ENCODE measurements at regions not wholly inside any gene's neighbourhood (a gene's known extent, or its start where the extent isn't known, plus 50 kb on each side); places are given as distances from the start of the nearest gene placed in this dataset.

GRCh38 chrX:124274438-124275181 lies 57.9 kb upstream of the TEX13D start:
- Histone ChIP-seq H3K27ac (no peak overlapping the region), H3K9me3 (no peaks in the 10 kb centered on the region), H3K27me3 (no peaks in the 10 kb centered on the region), H3K4me1 (peaks cover 0 to 15% (median 3%) of the 10 kb centered on the region in 4 donors), H3K36me3 (no peaks in the 10 kb centered on the region), H3K4me3 (no peak overlapping the region)
- TF ChIP-seq, protein P1, sequence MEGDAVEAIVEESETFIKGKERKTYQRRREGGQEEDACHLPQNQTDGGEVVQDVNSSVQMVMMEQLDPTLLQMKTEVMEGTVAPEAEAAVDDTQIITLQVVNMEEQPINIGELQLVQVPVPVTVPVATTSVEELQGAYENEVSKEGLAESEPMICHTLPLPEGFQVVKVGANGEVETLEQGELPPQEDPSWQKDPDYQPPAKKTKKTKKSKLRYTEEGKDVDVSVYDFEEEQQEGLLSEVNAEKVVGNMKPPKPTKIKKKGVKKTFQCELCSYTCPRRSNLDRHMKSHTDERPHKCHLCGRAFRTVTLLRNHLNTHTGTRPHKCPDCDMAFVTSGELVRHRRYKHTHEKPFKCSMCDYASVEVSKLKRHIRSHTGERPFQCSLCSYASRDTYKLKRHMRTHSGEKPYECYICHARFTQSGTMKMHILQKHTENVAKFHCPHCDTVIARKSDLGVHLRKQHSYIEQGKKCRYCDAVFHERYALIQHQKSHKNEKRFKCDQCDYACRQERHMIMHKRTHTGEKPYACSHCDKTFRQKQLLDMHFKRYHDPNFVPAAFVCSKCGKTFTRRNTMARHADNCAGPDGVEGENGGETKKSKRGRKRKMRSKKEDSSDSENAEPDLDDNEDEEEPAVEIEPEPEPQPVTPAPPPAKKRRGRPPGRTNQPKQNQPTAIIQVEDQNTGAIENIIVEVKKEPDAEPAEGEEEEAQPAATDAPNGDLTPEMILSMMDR (IDR thresholded peaks at IDR 0.05): no peak
- DNase-seq: no peak
- intact Hi-C loops (cut with DNase I; ENCODE audit: low total_unique reads): no loop called here

GRCh38 chrX:124275182-124275894 lies 57.1 kb upstream of the TEX13D start:
- TF ChIP-seq, protein P1 (IDR thresholded peaks at IDR 0.05): no peak
- Histone ChIP-seq H3K27ac (no peak overlapping the region), H3K9me3 (no peaks in the 10 kb centered on the region), H3K4me3 (no peak overlapping the region), H3K27me3 (no peaks in the 10 kb centered on the region), H3K36me3 (no peaks in the 10 kb centered on the region), H3K4me1 (peaks cover 0 to 15% (median 3%) of the 10 kb centered on the region in 4 donors)
- intact Hi-C loops (cut with DNase I; ENCODE audit: low total_unique reads): no loop called here
- DNase-seq: no peak

- intact Hi-C loops (cut with DNase I; ENCODE audit: low total_unique reads): no loop called here
- TF ChIP-seq, protein P1 (IDR thresholded peaks at IDR 0.05): no peak
- DNase-seq: no peak
These were observed 52.1 kb upstream of the TEX13D start for GRCh38 chrX:124280294-124280902.

DNA sequence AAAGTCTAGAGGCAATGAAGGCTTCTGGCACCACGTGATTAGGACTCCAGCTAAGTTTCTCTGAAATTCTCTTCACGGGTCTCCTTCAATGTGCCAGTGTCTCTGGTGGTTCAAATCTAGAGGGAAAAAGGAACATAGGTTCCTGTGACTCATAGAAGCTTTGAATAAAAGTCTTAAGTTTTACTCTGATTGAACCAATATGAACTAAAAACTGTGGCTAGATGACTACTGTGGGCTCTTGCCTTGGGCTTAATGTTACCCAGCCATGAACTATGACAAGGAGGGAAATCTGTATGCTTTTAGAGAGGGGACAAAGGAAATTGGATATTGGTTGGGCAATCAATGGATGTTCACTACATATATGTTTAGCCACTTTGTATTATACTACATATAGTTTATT lies 49.9 kb upstream of the TEX13D start:
- no peaks in the 10 kb centered on the region for H3K9me3 ChIP-seq
- H3K4me3 ChIP-seq: no peak overlapping the region
- intact Hi-C loops (cut with DNase I; ENCODE audit: low total_unique reads): no loop called here
- no peak for DNase-seq
- H3K27ac ChIP-seq: no peak overlapping the region
- H3K4me1 ChIP-seq: no peaks in the 10 kb centered on the region
- no peaks in the 10 kb centered on the region for H3K27me3 ChIP-seq
- TF ChIP-seq, protein P1 (IDR thresholded peaks at IDR 0.05): no peak
- no peaks in the 10 kb centered on the region for H3K36me3 ChIP-seq

More at GRCh38 chrX:124280294-124280902, 52.1 kb upstream of the TEX13D start:
- Histone ChIP-seq H3K9me3 (no peaks in the 10 kb centered on the region), H3K36me3 (no peaks in the 10 kb centered on the region), H3K4me3 (no peak overlapping the region), H3K4me1 (peaks cover 0 to 3% (median 0%) of the 10 kb centered on the region in 4 donors), H3K27ac (no peak overlapping the region), H3K27me3 (no peaks in the 10 kb centered on the region)

All from tibial artery (tissue), 4 donors.